Endodermal cell (in vitro differentiated cells): ENCODE measurements at regions not wholly inside any gene's neighbourhood (a gene's known extent, or its start where the extent isn't known, plus 50 kb on each side); places are given as distances from the start of the nearest gene placed in this dataset.

ENCODE experiments used
- DNase-seq: peaks from one replicate; pipeline ENCODE4 v3.0.0-alpha.2; 2017
- H3K27ac ChIP-seq: 2 replicates; pipeline ENCODE4 v1.5.1; 2013; ENCODE audit warnings: mild to moderate bottlenecking, low read depth, low read length, moderate library complexity
- H3K27me3 ChIP-seq: 2 replicates; pipeline ENCODE4 v1.6.1; 2013; ENCODE audit warnings: mild to moderate bottlenecking, low read length, moderate library complexity; ENCODE audit not compliant: insufficient read depth, control insufficient read depth, poor library complexity, severe bottlenecking
- H3K36me3 ChIP-seq: 2 replicates; pipeline ENCODE4 v1.7.0; 2013; ENCODE audit warnings: mild to moderate bottlenecking, low read length, moderate library complexity; ENCODE audit not compliant: control insufficient read depth, insufficient read depth
- H3K4me1 ChIP-seq: one replicate; pipeline ENCODE4 v1.7.0; 2013; ENCODE audit warnings: low read length; ENCODE audit not compliant: control insufficient read depth, insufficient read depth
- H3K4me3 ChIP-seq: 2 replicates; pipeline ENCODE4 v1.5.1; 2013; ENCODE audit warnings: mild to moderate bottlenecking, low read length, moderate library complexity
- H3K9ac ChIP-seq: 2 replicates; pipeline ENCODE4 v1.6.1; 2013; ENCODE audit warnings: mild to moderate bottlenecking, low read length, moderate library complexity; ENCODE audit not compliant: poor library complexity, severe bottlenecking; ENCODE audit errors: extremely low read depth
- H3K9me3 ChIP-seq: 2 replicates; pipeline ENCODE4 v1.6.1; 2013; ENCODE audit warnings: mild to moderate bottlenecking, low read length, moderate library complexity; ENCODE audit not compliant: control insufficient read depth
- H3K27ac Mint-ChIP-seq: 2 replicates; pipeline ENCODE4 v1.8.0; 2020; ENCODE audit warnings: mixed read lengths
- H3K27me3 Mint-ChIP-seq: 2 replicates; pipeline ENCODE4 v1.8.0; 2021; ENCODE audit warnings: mild to moderate bottlenecking, mixed read lengths; ENCODE audit not compliant: insufficient read depth
- H3K36me3 Mint-ChIP-seq: 2 replicates; pipeline ENCODE4 v1.8.0; 2020; ENCODE audit warnings: low read depth, mixed read lengths
- H3K4me1 Mint-ChIP-seq: 2 replicates; pipeline ENCODE4 v1.8.0; 2020; ENCODE audit warnings: mixed read lengths
- H3K4me3 Mint-ChIP-seq: 2 replicates; pipeline ENCODE4 v1.8.0; 2020; ENCODE audit warnings: mild to moderate bottlenecking, moderate library complexity, mixed read lengths
- H3K9me3 Mint-ChIP-seq: 2 replicates; pipeline ENCODE4 v1.8.0; 2020; ENCODE audit warnings: mild to moderate bottlenecking, mixed read lengths
- CTCF ChIP-seq: fragments of 200-600 bp; sonication (generic); conservative IDR thresholded peaks from 2 replicates; pipeline ENCODE4 v1.5.0; 2021; ENCODE audit warnings: antibody characterized with exemption, mild to moderate bottlenecking
- WGBS, 2 experiments: methylation state at CpG; one replicate each; pipeline versions ENCODE4 v1.1.5 to v1.1.7; 2013; ENCODE audit warnings: missing lambda C conversion rate in 2 of 2, mixed read lengths in 1 of 2; ENCODE audit not compliant: insufficient coverage in 1 of 2, insufficient read length in 1 of 2; 5-methylcytosine and 5-hydroxymethylcytosine counted together

- Histone ChIP-seq H3K27me3 (peaks cover 11% of the 10 kb centered on the region), H3K4me3 (no peak overlapping the region), H3K4me1 (no peaks in the 10 kb centered on the region), H3K9me3 (no peaks in the 10 kb centered on the region), H3K36me3 (no peaks in the 10 kb centered on the region), H3K27ac (no peak overlapping the region), H3K9ac (no peak overlapping the region)
- no peak overlapping the region for H3K27ac Mint-ChIP-seq
- no peak for TF ChIP-seq CTCF
- H3K9me3 Mint-ChIP-seq = no peaks in the 10 kb centered on the region
- no peak overlapping the region for H3K4me3 Mint-ChIP-seq
- no peak for DNase-seq
- no peaks in the 10 kb centered on the region for H3K36me3 Mint-ChIP-seq
- peaks cover 50% of the 10 kb centered on the region for H3K27me3 Mint-ChIP-seq
- 86% methylated on average over 3 of the region's 4 CpGs; no CpG with 5 or more reads in 1 of the 2 experiments for WGBS, 2 experiments
- no peaks in the 10 kb centered on the region for H3K4me1 Mint-ChIP-seq
Measured at GRCh38 chr6:15880262-15880973, 217.6 kb upstream of the DTNBP1 start.

- no peak overlapping the region for H3K4me3 Mint-ChIP-seq
Measured at GRCh38 chr6:15879371-15880261, 216.8 kb upstream of the DTNBP1 start.

GRCh38 chr6:15877231-15877630 is 214.4 kb upstream of the DTNBP1 start:
- peaks cover 69% of the 10 kb centered on the region for H3K27me3 Mint-ChIP-seq
- DNase-seq = no peak

More at GRCh38 chr6:15879371-15880261, 216.8 kb upstream of the DTNBP1 start:
- Histone ChIP-seq H3K9me3 (no peaks in the 10 kb centered on the region), H3K4me1 (no peaks in the 10 kb centered on the region), H3K27ac (no peak overlapping the region), H3K27me3 (peaks cover 11% of the 10 kb centered on the region), H3K9ac (no peak overlapping the region), H3K36me3 (no peaks in the 10 kb centered on the region), H3K4me3 (no peak overlapping the region)
- H3K27ac Mint-ChIP-seq = no peak overlapping the region
- DNase-seq = no peak
- TF ChIP-seq CTCF = no peak
- peaks cover 2% of the 10 kb centered on the region for H3K4me1 Mint-ChIP-seq
- H3K27me3 Mint-ChIP-seq = peaks cover 57% of the 10 kb centered on the region
- no peaks in the 10 kb centered on the region for H3K9me3 Mint-ChIP-seq
- no peaks in the 10 kb centered on the region for H3K36me3 Mint-ChIP-seq
- WGBS, 2 experiments = 84 to 89% methylated on average over 10 to 12 of the region's 12 CpGs

More at GRCh38 chr6:15877231-15877630, 214.4 kb upstream of the DTNBP1 start:
- no CpG with 5 or more reads among the region's 2 CpGs for WGBS, 2 experiments
- Mint-ChIP-seq H3K9me3 (no peaks in the 10 kb centered on the region), H3K27ac (no peak overlapping the region), H3K4me3 (no peak overlapping the region), H3K36me3 (no peaks in the 10 kb centered on the region), H3K4me1 (peaks cover 14% of the 10 kb centered on the region)
- no peak overlapping the region for H3K9ac ChIP-seq
- peaks cover 11% of the 10 kb centered on the region for H3K27me3 ChIP-seq
- no peak for TF ChIP-seq CTCF
- H3K9me3 ChIP-seq = no peaks in the 10 kb centered on the region
- H3K27ac ChIP-seq = no peak overlapping the region
- H3K36me3 ChIP-seq = no peaks in the 10 kb centered on the region
- H3K4me3 ChIP-seq = no peak overlapping the region
- H3K4me1 ChIP-seq = no peaks in the 10 kb centered on the region
